NCI-H1436 treated with DMSO at 0.1 percent for 48 hours (cell line): ENCODE measurements at regions not wholly inside any gene's neighbourhood (a gene's known extent, or its start where the extent isn't known, plus 50 kb on each side); places are given as distances from the start of the nearest gene placed in this dataset.
A peak's percentile ranks its signal among the peaks of the same experiment; 100 is the strongest.

Experiments used
- DNase-seq: peaks from one replicate; lab custom pipeline; 2025; lab: John Stamatoyannopoulos, UW

DNA sequence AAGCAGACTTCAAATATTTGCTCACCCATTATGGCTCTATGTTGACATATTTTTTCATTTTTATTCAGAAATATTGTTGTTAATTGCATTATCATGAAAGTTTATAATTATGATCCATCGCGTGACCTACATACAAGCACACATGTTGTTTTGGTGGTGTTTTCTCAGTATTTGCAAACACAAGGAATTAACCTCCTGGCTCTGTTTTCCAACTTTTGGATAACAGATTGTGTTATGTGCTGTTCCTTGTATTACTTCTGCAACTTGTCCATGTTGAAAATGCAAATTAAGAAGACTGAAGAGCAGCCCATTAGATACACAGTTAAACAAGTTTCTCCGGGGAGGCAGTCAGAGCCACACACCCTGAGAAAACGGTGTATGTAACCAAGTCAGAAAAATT is 201.2 kb downstream of the SEC23A start:
- no peak for DNase-seq

DNA sequence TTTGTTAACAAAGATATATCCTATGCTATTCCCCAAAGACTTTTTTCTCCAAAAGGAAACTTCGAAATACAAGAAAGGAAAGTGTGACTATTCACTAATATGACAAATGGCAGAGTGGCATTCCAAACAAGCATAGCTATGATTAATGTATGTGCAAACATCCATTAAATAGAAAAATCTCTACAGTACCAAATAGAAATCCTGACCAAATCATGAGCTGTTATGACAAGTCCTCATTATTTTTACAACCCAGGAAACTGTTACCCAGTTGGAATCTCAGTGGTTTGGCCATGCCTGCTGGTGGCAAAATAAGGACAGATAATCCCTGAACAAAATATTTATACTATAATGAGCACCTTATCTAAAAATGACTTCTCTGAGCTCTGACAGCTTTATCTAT is 202.1 kb downstream of the SEC23A start:
- DNase-seq = no peak

DNA sequence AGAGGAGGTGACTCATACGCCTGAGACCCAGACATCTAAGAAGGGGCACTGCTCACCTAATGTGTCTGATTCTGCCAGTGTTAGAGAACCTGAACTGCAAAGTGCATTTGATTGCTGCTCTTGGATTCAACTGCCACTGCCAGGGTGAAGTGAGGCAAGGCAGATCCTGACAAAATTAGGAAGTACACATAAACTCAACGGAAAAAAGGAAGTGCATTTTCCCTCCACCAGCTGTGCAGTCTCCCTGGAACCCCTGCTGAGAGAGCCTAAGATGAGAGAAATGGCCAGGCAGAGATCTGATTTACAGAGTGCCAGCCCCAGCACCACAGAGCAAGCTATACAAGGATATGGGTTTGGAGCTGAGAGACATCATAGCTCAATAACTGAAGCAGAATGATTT is 215.3 kb downstream of the SEC23A start:
- DNase-seq = no peak

DNA sequence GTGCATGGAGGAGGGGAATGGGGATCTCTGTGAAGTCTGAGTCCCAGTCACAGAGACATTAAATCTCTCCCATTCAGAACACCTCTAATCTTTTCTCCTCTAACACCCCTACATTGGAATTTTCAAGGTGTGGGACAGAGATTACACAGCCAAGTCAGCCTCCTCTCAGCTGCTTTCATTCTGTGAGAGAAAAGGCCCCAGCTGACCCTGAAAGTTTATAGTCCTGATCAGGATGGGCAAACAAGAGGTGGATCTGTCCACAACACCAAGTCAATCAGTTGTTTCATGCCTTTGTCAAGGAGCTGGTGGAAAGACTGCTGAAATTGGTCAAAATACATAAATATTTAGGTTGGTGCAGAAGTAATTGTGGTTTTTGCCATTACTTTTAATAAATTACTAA is 218.9 kb downstream of the SEC23A start:
- DNase-seq = no peak

DNA sequence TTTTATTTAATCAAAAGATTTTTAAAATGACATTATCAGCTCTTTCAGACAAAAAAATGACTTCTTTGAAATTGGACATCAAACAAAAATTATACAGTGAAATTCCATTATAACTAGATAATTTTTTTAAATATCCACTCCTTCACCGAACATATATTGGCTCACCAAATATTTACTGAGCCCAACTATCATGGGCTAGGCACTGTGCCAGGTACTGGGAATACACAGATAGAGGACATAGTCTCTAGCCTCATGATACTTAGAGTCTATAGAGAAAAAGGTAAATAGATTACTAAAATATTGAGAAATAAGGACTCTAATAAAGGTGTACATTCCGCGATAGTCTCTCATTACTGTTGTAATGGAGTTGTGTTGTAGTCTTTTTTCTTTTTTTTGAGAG is 219.9 kb downstream of the SEC23A start:
- no peak for DNase-seq

DNA sequence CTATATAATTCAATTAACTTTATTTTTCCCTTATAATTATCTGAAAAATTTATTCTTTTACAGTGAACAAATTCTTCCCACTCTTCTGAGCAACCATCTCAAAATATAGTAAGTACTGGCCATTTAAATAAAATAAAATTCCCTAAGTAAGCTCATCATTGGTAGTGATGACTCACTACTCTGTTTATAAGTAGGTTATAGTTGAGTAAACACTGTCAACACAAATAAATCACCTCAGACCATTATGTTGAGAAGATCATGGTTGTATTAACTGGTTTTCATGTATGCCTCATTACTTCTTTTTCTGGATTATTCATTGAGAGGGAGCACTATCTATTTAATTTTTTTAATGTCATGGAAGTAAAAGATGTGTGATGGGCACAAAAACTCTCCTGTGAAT is 220.5 kb downstream of the SEC23A start:
- DNase-seq = no peak

DNA sequence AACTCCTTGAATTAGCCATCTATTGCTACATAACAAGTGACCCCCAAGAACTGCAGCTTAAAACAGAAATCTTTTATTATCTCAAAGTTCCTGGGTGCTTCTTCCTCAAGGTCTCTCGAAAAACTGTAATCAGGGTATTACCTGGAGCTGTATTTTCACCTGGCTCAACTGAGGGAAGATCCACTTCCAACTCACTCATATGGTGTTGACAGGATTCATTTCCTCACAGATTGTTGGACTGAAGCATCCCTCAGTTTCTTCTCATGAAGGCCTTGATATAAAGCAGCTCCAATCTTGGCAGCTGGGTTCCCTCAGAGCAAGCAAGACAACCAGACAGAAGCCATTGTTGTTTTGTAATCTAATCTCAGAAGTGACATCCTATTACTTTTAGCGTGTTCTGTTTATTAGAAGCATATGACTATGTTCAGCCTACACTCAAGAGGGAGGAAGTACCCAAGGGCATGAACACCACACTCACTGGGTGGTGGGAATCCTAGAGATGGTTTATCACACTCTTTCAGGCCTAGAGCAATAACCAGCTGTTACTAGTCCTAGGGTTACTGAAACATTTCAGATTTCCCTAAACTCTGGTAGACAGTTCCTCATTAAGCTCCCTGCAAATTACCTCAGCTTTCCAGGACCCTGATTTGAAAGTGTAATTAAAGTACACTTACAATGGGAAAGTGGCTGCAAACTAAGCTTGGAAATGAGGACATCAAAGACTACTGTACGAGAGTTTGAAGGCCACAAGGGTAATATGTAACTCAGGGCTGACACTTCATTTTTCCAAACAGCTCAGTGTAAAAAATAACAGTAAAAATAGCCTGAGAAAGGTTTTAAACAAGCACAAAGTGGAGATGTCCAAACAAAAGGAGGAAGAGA is 222.2 kb downstream of the SEC23A start:
- no peak for DNase-seq

DNA sequence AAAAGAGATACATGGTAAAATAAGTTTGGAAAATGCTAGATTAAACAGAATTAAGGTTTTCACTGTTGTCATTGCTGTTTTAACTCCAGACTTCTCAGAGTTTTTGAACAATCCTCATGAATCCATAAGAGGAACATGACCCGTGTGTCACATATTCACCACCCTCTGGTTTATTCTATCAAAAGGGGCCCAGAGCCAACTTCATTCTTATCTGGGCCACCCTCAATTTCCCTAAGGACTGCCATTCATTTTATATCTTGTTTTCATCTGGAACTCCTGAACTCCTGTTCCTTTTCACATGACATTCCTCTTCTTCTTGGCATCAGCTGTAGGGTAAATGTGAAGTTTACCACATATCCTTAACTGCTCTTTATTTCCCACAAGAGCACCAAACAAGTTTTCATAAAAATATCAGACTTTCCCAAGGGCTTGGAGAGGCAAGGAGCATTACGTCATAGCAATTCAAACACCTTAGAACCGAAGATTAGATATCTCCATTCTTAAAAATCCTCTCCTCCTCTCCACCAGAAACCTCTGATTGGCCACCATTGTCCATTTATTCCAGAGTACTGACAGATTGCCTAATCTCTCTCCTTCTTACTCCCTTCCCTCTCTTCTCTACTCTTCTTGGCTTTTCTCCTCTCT is 225.2 kb downstream of the SEC23A start:
- no peak for DNase-seq

DNA sequence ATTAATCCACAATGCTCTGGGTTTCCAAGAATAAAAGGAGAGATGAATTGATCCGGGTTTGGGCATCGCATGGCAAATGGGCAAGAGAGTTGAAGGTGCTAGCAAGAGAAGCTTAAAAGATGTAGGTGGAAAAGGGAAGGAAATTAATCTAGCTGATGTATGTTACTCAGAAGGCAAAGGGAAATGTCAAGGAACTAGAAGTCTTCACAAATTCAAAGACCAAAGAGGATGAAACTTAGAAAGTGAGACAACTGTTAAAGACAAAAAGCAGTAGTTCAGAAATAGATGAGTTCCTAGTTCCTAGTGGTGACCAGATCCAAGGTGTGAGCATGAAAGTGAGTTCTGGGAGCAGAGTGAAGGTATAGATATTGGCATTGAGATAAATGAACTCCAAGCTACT is 228.3 kb downstream of the SEC23A start:
- no peak for DNase-seq

DNA sequence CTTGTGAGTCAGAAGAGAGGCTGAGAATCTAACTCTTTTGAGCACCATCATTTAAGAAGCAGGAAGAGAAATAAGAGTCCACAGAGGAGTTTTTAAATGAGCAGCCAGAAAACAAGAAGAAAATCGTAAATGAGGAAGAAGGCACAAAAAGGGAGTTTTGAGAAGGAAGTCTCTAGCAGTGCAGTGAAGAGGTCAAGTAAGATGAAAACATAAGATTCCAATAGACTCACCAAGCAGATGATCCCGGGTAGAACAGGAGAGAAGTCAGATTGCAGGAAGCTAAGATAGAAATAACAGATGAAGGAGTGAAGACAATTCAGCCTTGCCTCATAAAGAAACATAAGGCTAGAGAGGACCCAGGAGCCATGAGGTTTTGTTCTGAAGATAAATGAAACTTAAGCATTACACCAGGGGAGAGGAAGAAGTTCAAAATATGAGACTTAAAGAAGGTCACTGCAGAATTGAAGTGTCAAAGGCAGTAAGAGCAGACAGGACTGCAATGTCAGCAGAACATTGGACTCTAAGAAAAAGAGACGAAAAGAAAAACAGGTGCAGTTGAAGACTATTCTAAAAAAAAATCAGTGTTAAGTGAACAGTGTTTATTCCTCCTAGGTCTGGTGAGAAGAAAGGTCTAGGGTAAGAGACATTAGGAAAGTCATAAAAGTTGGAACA is 229.0 kb downstream of the SEC23A start:
- DNase-seq = no peak

DNA sequence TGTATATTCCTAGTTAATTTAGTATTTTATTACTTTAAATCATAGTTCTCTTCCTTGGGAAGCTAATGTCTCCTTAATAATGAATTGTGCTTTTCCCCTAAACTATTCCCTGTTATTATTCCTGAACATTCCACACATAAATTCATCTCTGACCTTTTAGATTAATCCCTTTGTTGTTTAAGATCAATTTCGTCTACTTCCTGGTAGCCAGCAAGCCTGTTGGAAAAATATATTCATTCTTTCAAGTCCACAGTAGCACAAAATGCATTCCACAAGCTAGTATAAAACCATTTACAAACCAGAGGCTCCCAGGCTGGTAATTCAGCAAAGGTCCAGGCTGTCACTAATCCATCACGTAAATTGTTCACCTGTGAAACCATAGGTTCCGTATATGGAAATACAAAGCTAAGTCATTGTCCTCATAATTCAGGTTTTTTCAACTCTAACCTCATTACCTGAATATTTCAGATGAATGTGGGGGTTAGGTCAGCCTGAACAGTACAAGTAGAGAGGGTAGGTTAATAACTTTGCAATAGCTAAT is 232.7 kb downstream of the SEC23A start:
- DNase-seq = no peak

DNA sequence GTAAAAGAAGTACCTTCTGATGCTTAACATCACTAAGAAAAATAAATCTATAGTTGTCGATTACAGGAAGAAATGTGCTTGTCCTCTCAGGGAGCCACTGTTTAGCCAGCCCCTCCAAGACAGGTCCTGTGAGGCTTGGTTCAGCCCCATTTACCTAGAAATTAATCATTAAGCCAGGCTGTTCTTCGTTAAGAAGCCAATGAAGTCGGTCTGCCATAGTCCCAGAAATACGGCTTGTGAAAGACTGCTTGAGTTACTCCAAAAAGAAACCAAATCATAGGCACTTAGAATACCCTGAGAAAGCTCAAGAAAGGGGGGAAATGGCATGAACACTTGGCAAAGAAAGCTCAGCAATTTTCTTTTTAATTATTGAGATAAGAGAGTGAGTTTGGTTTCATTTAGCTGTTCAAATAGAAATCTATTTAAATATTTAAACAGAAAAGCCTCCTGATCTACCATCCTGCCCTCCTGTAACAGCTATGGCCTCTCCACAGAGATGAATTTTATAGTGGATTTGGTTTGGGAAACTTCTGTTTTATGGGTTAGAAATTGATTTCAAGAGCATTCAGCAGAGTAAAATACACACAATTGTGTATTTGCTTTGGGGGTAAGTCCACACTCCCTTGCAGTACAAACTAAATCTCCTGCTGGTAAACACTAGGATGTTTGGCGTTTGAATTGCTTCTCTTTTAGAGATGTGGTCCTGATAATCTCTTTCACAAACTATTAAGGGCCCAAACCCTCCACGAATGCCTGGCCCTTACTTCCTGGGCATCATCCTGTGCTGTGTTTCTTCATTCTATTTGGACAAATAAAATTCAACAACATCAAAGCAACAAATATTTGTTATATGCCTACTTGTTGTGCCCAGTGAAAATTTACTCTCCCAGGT is 234.4 kb downstream of the SEC23A start:
- no peak for DNase-seq

DNA sequence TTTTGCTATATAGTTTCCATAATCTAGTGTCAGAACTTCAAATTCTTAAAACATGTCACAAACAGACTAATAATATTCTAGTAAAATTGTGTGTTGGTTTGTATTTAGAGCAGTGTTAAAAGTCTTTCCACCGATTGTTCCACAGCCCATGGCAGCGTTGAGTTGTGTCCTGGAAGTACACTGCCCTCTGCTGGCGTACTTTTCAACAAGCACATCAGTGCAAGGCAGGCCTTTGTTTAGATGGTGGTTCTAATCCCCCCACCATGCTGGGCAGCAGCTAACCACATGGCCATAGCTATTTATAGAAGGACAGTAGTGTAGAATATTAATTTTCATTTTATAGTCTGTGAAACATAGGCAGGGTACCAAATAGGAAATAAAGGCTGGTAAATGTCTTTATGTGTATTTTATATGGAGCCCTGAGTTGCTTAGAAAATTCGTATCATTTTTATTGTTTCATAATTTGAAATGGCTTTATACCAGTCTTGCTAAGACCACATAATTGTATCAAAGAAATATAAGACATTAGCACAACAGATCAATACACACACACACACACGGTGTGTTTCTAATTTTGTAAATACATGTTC is 235.4 kb downstream of the SEC23A start:
- peak; percentile 58 for DNase-seq

DNA sequence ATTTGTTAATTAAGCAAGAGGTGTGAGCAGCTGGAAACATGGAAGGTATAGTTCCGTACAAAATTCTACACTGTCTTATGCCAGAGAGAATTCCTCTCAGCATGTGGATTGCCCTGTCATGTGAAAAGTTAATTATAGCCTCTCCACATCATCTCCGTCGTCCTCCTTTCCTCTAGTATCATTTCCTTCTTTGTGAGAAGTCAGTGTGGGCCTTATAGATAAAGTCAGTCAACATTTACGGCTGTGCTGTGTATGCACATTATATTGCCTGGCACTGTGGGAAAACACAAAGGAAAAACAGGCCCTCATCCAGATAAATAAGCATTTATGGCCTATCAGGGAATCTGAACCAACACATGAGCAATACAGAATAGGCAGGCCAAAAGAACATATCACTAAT is 236.6 kb downstream of the SEC23A start:
- no peak for DNase-seq

DNA sequence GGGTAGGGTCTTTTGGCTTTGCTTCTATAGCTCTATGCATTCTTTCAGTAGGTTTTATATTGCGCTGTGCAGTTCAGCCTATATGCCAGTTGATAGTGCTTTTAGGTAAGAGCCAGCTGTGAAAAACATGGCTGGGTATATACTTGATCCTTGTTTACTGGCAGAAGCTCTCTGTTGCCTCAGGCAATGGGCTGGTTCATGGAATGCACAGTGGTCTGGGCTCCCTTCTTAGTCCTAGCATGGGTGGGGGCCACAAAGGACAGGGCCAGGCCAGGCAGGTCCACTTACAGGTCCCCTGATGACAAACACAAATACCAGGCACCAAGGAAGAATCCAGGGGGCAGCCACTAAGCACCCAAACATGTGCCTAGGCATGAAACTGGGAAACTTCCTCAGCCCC is 240.7 kb downstream of the SEC23A start:
- no peak for DNase-seq

DNA sequence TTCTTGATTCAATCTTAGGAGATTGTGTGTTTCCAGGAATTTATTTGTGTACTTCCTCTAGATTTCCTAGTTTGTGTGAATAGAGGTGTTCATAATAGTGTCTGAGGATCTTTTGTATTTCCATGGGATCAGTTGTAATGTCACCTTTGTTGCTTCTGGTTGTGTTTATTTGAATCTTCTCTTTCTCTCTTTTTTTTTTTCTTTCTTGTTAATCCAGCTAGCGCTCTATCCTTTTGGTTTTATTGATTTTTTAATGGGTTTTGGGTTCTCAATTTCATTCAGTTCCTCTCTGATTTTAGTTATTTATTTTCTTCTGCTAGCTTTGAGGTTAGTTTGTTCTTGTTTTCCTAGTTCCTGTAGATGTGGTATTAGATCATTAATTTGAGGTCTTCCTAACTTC is 242.5 kb downstream of the SEC23A start:
- DNase-seq = no peak

DNA sequence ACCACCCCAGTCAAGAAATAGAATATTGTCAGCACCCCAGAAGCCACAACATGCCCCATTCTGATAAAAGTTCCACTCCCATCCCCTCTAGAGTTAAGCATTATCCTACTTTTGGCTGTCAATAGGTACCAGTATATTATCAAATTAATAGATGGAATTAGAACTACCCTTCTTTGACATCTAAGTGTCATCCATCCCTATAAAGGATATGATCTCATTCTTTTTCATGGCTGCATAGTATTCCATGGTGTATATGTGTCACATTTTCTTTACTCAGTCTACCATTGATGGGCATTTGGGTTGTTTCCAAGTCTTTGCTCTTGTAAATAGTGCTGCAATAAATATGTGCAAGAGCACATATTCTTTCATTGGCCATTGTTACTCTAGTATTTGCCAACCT is 246.2 kb downstream of the SEC23A start:
- DNase-seq = no peak

DNA sequence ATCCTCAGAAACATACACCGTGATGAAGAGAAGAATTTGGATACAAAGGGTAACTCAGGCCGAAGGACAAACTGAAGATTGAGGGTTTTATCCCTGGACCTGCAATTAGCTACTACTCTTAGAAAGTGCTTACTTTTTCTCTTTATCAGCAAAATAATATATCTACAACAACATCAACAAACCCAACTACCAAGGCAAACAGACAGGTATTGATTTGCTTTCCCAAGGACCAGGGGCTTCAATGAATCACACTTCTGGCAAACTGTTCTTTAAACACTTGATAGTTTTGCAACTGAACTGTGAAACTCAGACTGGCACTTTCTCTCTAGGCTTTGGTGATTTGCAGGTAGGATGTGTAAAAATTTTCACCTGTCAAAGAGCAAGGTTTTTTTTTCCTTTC is 247.5 kb downstream of the SEC23A start:
- no peak for DNase-seq

DNA sequence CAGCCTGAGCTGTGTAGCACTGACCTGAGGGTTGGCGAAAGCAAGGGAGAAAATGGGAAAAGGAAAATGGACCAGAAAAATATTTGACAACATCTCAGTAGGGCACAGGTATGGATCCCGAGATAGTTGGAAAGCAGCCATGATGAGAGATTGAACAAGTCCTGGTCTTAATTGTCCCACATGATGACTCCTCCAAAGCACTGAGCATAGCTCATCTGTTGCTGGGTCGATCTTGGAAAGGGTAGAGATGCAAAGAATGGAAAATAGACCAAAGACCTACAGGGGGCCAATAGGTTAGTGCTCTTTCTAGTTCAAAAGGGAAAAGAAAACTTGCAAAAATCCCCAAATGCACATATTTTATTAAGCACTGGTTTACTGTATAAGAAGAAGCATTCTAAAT is 251.9 kb downstream of the SEC23A start:
- DNase-seq = no peak

DNA sequence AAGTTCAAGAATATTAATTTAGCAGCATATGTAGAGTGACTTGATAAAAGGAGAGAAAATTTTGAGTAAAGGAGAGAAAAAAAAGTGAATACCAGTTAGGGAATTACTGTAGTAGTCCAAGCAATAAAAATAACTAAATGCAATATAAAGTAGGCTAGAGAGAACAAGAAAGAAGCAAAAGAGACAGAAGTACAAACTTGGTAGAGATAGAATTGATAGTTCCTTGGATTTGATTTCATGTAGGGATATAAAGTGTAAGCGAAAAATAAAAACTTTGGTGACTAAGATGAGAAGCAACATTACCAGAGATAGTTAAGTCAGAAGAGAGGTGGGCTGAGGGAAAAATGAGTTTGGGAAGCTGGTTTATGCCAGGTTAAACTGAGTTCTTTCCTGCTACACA is 252.4 kb downstream of the SEC23A start:
- DNase-seq = no peak

DNA sequence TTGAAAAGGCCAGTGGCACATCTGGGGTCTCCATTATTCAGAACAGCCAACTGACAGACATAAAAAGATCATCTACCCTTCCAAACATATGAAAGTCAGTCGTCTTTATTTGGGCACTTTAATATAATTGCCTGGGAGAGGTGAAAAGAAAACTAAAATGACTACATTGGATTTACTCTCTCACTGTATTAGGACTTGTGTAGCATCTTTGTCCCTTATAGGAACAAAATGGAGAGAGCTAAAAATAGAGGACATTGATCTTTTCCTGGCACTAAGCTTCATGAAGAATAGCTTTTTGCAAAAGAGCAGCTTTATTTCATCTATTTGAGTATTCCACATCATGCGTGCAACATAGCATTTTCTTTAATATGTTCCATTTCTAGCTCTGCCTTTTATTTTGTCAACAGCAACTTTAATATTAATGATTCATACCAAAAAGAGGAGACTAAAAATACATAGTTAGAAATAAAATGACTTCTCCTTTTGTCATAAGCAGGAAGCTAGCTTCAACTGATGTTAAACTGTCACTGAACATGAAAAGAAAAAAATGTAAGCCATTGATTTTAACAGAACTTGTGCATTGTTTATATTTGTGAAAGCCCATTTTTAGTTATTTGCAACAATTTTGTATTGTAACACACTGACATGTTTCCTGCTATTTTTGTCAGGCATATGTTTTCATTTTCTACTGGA is 254.6 kb downstream of the SEC23A start:
- DNase-seq = no peak
